NT2/D1 (cell line): ENCODE measurements at regions not wholly inside any gene's neighbourhood (a gene's known extent, or its start where the extent isn't known, plus 50 kb on each side); places are given as distances from the start of the nearest gene placed in this dataset.

Experiments
- DNase-seq: peaks from one replicate; pipeline ENCODE4 v3.0.0-alpha.2; 2011; ENCODE audit warnings: low read depth, low spot score
- H3K27me3 ChIP-seq: 2 replicates; pipeline ENCODE4 v1.6.0; 2011; ENCODE audit warnings: mild to moderate bottlenecking; ENCODE audit not compliant: insufficient read length, insufficient read depth
- H3K36me3 ChIP-seq: 2 replicates; pipeline ENCODE4 v1.6.1; 2011; ENCODE audit warnings: mild to moderate bottlenecking, low read length, mixed read lengths; ENCODE audit not compliant: insufficient read depth, insufficient read length
- H3K4me1 ChIP-seq: 2 replicates; pipeline ENCODE4 v1.5.1; 2011; ENCODE audit not compliant: insufficient read depth, insufficient read length
- H3K4me3 ChIP-seq: 2 replicates; pipeline ENCODE4 v1.5.1; 2011; ENCODE audit warnings: low read depth; ENCODE audit not compliant: insufficient read length
- H3K9ac ChIP-seq: 2 replicates; pipeline ENCODE4 v1.6.0; 2011; ENCODE audit warnings: low read depth; ENCODE audit not compliant: insufficient read length
- H3K9me3 ChIP-seq: 2 replicates; pipeline ENCODE4 v1.5.1; 2011; ENCODE audit warnings: mild to moderate bottlenecking, low read length; ENCODE audit not compliant: insufficient read depth
- SUZ12 ChIP-seq: IDR thresholded peaks from 2 replicates; pipeline ENCODE4 v1.6.1; 2011; ENCODE audit not compliant: insufficient read length, insufficient read depth; ENCODE audit errors: extremely low read depth
- YY1 ChIP-seq: IDR thresholded peaks from 2 replicates; pipeline ENCODE4 v1.6.1; 2011; ENCODE audit not compliant: insufficient read length, insufficient read depth
- ZNF274 ChIP-seq: IDR thresholded peaks from 2 replicates; pipeline ENCODE4 v1.6.1; 2011; ENCODE audit warnings: mild to moderate bottlenecking, low read depth, low read length

- H3K9ac ChIP-seq = no peak overlapping the region
- no peaks in the 10 kb centered on the region for H3K9me3 ChIP-seq
- H3K36me3 ChIP-seq = no peaks in the 10 kb centered on the region
- H3K4me1 ChIP-seq = peaks cover 17% of the 10 kb centered on the region
- no peak overlapping the region for H3K4me3 ChIP-seq
- no peaks in the 10 kb centered on the region for H3K27me3 ChIP-seq
- TF ChIP-seq YY1 (no peak), SUZ12 (no peak), ZNF274 (no peak)
- DNase-seq = no peak
Measured at GRCh38 chr6:43909474-43910148, 139.6 kb downstream of the VEGFA start.

DNA sequence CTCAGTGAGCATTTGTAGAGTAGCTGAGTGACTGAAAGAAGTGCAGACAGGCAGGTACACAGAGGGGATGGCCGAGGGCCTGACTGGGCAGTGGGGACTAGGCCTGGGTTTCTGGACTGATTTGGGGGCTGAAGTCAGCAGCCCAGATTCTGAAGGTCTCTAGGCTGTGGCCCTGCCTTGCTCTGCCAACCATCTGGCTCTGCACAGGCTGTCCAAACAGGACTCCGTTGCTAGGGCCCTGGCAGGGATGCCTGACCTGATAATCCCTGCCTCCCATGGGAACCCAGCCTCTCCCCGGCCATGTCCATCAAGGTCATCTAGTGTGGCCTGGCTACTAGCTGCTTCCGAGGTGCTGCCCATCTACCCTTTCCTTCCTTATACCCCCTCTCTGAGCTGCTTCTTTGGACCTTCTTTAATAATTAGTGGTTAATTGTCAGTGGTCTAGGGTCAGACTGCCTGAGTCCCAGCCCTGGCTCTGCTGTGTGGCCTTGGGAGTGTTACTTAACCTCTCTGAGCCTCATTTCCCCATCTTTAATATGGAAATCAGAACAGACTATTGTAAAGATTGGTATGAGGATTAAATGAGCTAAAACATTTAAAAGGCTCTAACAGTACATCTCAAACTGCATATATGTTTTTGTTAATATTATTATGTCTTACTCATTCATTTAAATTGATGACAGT is 137.9 kb downstream of the VEGFA start:
- Histone ChIP-seq H3K9ac (no peak overlapping the region), H3K4me3 (no peak overlapping the region), H3K9me3 (no peaks in the 10 kb centered on the region), H3K27me3 (no peaks in the 10 kb centered on the region), H3K4me1 (peaks cover 12% of the 10 kb centered on the region), H3K36me3 (no peaks in the 10 kb centered on the region)
- TF ChIP-seq ZNF274 = no peak
- TF ChIP-seq SUZ12 = no peak
- no peak for TF ChIP-seq YY1
- no peak for DNase-seq

DNA sequence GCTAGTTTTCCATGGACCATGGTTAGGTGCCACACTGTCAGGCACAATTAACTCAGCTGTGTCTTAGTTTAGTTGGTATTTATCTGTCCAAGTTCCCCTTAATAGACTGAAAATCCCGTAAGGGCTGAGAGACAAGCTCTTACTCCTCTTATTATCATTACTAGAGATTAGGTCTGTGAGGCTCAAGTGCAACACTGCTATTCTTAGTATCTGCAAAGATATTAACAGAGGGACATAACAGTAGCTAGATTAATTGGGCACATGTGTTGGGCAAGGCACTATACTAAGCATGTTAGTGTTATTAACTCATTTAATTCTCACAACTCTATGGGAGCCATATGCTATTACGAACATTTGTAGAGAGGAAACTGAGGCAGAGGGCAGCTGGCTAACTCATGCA is 137.3 kb downstream of the VEGFA start:
- no peak for TF ChIP-seq YY1
- TF ChIP-seq SUZ12 = no peak
- TF ChIP-seq ZNF274 = no peak
- H3K27me3 ChIP-seq = no peaks in the 10 kb centered on the region
- H3K4me1 ChIP-seq = peaks cover 10% of the 10 kb centered on the region
- no peak overlapping the region for H3K4me3 ChIP-seq
- no peak overlapping the region for H3K9ac ChIP-seq
- no peak for DNase-seq
- no peaks in the 10 kb centered on the region for H3K36me3 ChIP-seq
- H3K9me3 ChIP-seq = no peaks in the 10 kb centered on the region

GRCh38 chr6:43904311-43905123 is 134.5 kb downstream of the VEGFA start:
- H3K4me3 ChIP-seq = no peak overlapping the region
- no peaks in the 10 kb centered on the region for H3K27me3 ChIP-seq
- H3K9ac ChIP-seq = no peak overlapping the region
- H3K9me3 ChIP-seq = no peaks in the 10 kb centered on the region
- H3K4me1 ChIP-seq = peaks cover 6% of the 10 kb centered on the region
- no peak for DNase-seq
- no peaks in the 10 kb centered on the region for H3K36me3 ChIP-seq
- TF ChIP-seq SUZ12 (no peak), ZNF274 (no peak), YY1 (no peak)

GRCh38 chr6:43903739-43904290 is 133.8 kb downstream of the VEGFA start:
- Histone ChIP-seq H3K9me3 (no peaks in the 10 kb centered on the region), H3K27me3 (no peaks in the 10 kb centered on the region), H3K4me1 (peaks cover 5% of the 10 kb centered on the region), H3K4me3 (no peak overlapping the region), H3K9ac (no peak overlapping the region), H3K36me3 (no peaks in the 10 kb centered on the region)
- TF ChIP-seq ZNF274 (no peak), SUZ12 (no peak)
- no peak for DNase-seq

- no peaks in the 10 kb centered on the region for H3K27me3 ChIP-seq
Measured at GRCh38 chr6:43901733-43902230, 131.8 kb downstream of the VEGFA start.

More at GRCh38 chr6:43901733-43902230, 131.8 kb downstream of the VEGFA start:
- Histone ChIP-seq H3K4me3 (no peak overlapping the region), H3K36me3 (no peaks in the 10 kb centered on the region), H3K4me1 (peaks cover 5% of the 10 kb centered on the region), H3K9me3 (no peaks in the 10 kb centered on the region), H3K9ac (no peak overlapping the region)
- TF ChIP-seq YY1 (no peak), ZNF274 (no peak), SUZ12 (no peak)
- DNase-seq = no peak
